ENCODE measurements at regions not wholly inside any gene's neighbourhood (a gene's known extent, or its start where the extent isn't known, plus 50 kb on each side); places are given as distances from the start of the nearest gene placed in this dataset.

DNA sequence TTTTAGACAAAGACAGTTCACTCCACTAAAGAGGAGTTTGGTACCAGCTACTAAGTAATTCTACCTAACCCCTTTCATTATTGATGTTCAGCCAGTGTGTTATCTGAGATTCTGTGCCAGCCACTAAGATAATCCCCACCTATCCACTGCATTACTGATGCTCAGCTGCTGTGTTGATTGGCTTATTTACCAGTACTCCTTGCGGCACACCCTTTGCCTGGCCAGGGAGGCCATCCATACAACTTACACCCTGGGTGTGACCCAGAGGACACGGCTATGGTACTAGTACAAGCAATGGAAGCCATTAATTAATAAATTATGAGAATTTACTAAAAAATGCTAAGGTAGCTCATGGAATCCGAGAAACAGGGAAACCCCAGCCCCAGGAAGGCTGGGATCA is 290.7 kb upstream of the CTNNB1 start:
- no peak for DNase-seq (ENCODE audit: low read depth in 1 of 2, low spot score in 2 of 2)
- Histone ChIP-seq H3K23ac (ENCODE audit: insufficient read length) (no peak overlapping the region), H3K9ac (replicated peaks in 1 of 4; ENCODE audit: extremely low read depth in 1 of 4, low read depth in 3 of 4, low read length in 3 of 4) (no peak overlapping the region), H4K5ac (ENCODE audit: insufficient read length, low read depth, low read length) (no peak overlapping the region), H4K91ac (replicated peaks; ENCODE audit: insufficient read length, low read length) (no peak overlapping the region), H3K23me2 (ENCODE audit: low read depth, low read length) (no peaks in the 10 kb centered on the region; the same call in 1 of the 2 replicates), H3K14ac (ENCODE audit: insufficient read length) (no peak overlapping the region), H3K27ac (ENCODE audit: low read depth, low read length) (no peak overlapping the region), H2BK12ac (ENCODE audit: low read depth, low read length) (0 out of 2 replicates have a peak overlapping the region, but pooled peaks have one; percentile 80), H3K18ac (ENCODE audit: extremely low read depth, low read length) (peak overlapping the region; percentile 9; the same call in 1 of the 2 replicates), H4K8ac (ENCODE audit: extremely low read depth, insufficient read depth, low read length) (no peak overlapping the region), H2BK120ac (replicated peaks; ENCODE audit: low read depth, low read length) (no peak overlapping the region), H3K4ac (replicated peaks; ENCODE audit: insufficient read length, low read depth, low read length) (no peak overlapping the region), H3K36me3 (ENCODE audit: control insufficient read depth in 2 of 4, insufficient read depth in 4 of 4, low read length in 3 of 4) (no peaks in the 10 kb centered on the region), H3K9me3 (ENCODE audit: insufficient read depth in 2 of 2, low read depth in 1 of 2, low read length in 1 of 2) (no peaks in the 10 kb centered on the region), H3K56ac (replicated peaks; ENCODE audit: insufficient read length, low read depth, low read length) (no peak overlapping the region), H3K4me1 (replicated peaks in 1 of 4; ENCODE audit: control insufficient read depth in 3 of 4, insufficient read depth in 4 of 4, low read length in 3 of 4) (no peaks in the 10 kb centered on the region; a peak in 1 of 7 replicates), H2AFZ (ENCODE audit: low read length) (no peak overlapping the region), H2AK5ac (ENCODE audit: low read depth, low read length) (no peak overlapping the region), H4K20me1 (replicated peaks in 1 of 2; ENCODE audit: control insufficient read depth in 1 of 2, insufficient read depth in 2 of 2, low read length in 2 of 2) (no peaks in the 10 kb centered on the region), H3K4me3 (ENCODE audit: extremely low read depth in 1 of 4, insufficient read depth in 2 of 4, low read depth in 3 of 4, low read length in 4 of 4) (peak overlapping the region in 2 of 4 experiments; percentile 50 to 51; a peak in 3 of 8 replicates), H2BK15ac (ENCODE audit: low read length) (no peak overlapping the region), H3K4me2 (ENCODE audit: insufficient read depth in 1 of 2, low read depth in 2 of 2, low read length in 2 of 2) (peak overlapping the region in 1 of 2 experiments; percentile 75; a peak in 3 of 4 replicates), H3K79me1 (ENCODE audit: low read depth, low read length) (no peaks in the 10 kb centered on the region), H3K27me3 (replicated peaks in 1 of 4; ENCODE audit: control insufficient read depth in 3 of 4, extremely low read depth in 1 of 4, insufficient read depth in 3 of 4, low read length in 3 of 4) (no peaks in the 10 kb centered on the region), H3K79me2 (ENCODE audit: control insufficient read depth in 1 of 2, insufficient read depth in 2 of 2, low read length in 2 of 2) (no peaks in the 10 kb centered on the region), H2BK20ac (ENCODE audit: low read length) (no peak overlapping the region), H2BK5ac (ENCODE audit: low read depth, low read length) (no peak overlapping the region)
- ChIA-PET CTCF (ENCODE audit: partially characterized antibody) (interaction anchor here (0.6 to 1.4 kb wide), 4 partner anchors 10 to 555 kb away, joined by 3 to 5 read pairs (median 3); no protein-coding TSS in a partner anchor), POLR2A (ENCODE audit: partially characterized antibody) (interaction anchor here (0.9 to 1.8 kb wide), 6 partner anchors 11 to 291 kb away, joined by 3 to 6 read pairs (median 3); partner anchors contain the start of gene CTNNB1)
- FAIRE-seq = no peak
- WGBS, 2 experiments (ENCODE audit: extremely low coverage in 1 of 2, insufficient coverage in 1 of 2, insufficient read length in 1 of 2, insufficient replicate concordance in 2 of 2, low coverage in 1 of 2, low lambda C conversion rate in 2 of 2, missing lambda C conversion rate in 1 of 2) = 97% methylated on average over 3 of the region's 3 CpGs; no CpG with 5 or more reads in 1 of the 2 experiments
- no peak for TF ChIP-seq TAF7 (optimal IDR thresholded peaks at IDR 0.05; ENCODE audit: borderline replicate concordance, low read depth, low read length)
- no peak for TF ChIP-seq HDAC2 (IDR thresholded peaks at IDR 0.05; ENCODE audit: borderline replicate concordance in 1 of 2, low read depth in 2 of 2, low read length in 2 of 2)
- no peak for TF ChIP-seq SIX5 (IDR thresholded peaks at IDR 0.05; ENCODE audit: low read depth, low read length)
- TF ChIP-seq CHD1 (IDR thresholded peaks at IDR 0.05; ENCODE audit: low read depth, low read length) = no peak
- TF ChIP-seq TCF12 (IDR thresholded peaks at IDR 0.05; ENCODE audit: low read depth, low read length) = no peak
- no peak for TF ChIP-seq HDAC6 (IDR thresholded peaks at IDR 0.05; ENCODE audit: low read depth, low read length)
- TF ChIP-seq TAF1 (IDR thresholded peaks at IDR 0.05; ENCODE audit: low read depth, low read length) = no peak
- TF ChIP-seq CEBPB (IDR thresholded peaks at IDR 0.05; ENCODE audit: low read depth, low read length) = no peak
- TF ChIP-seq SIRT6 (IDR thresholded peaks at IDR 0.05; ENCODE audit: low read length) = no peak
- TF ChIP-seq GABPA (IDR thresholded peaks at IDR 0.05; ENCODE audit: borderline replicate concordance, insufficient read depth, low read length) = no peak
- TF ChIP-seq CTBP2 (IDR thresholded peaks at IDR 0.05; ENCODE audit: borderline replicate concordance, insufficient read depth, insufficient read length, low read length) = no peak
- TF ChIP-seq, protein P1, sequence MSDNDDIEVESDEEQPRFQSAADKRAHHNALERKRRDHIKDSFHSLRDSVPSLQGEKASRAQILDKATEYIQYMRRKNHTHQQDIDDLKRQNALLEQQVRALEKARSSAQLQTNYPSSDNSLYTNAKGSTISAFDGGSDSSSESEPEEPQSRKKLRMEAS (IDR thresholded peaks at IDR 0.05) = no peak
- no peak for TF ChIP-seq RAD21 (IDR thresholded peaks at IDR 0.05 in 1 of 2, conservative IDR thresholded peaks at IDR 0.05 in 1 of 2; ENCODE audit: low read depth in 2 of 2, low read length in 2 of 2)
